ENCODE measurements at regions not wholly inside any gene's neighbourhood (a gene's known extent, or its start where the extent isn't known, plus 50 kb on each side); places are given as distances from the start of the nearest gene placed in this dataset.

GRCh38 chr13:50238922-50239321 is 223.7 kb downstream of the KCNRG start:
- Histone ChIP-seq H3K4me1 (peaks cover 0 to 21% (median 8%) of the 10 kb centered on the region in 6 donors), H3K27ac (no peak overlapping the region), H3K4me3 (no peak overlapping the region), H3K36me3 (no peaks in the 10 kb centered on the region), H3K27me3 (replicated peaks in 1 of 7) (no peaks in the 10 kb centered on the region), H3K9me3 (peaks cover 0 to 2% (median 0%) of the 10 kb centered on the region in 8 donors)
- DNase-seq = no peak
- no peak for TF ChIP-seq POLR2A (IDR thresholded peaks at IDR 0.05)
- no peak for TF ChIP-seq POLR2AphosphoS5 (IDR thresholded peaks at IDR 0.05)
- TF ChIP-seq, protein P1, sequence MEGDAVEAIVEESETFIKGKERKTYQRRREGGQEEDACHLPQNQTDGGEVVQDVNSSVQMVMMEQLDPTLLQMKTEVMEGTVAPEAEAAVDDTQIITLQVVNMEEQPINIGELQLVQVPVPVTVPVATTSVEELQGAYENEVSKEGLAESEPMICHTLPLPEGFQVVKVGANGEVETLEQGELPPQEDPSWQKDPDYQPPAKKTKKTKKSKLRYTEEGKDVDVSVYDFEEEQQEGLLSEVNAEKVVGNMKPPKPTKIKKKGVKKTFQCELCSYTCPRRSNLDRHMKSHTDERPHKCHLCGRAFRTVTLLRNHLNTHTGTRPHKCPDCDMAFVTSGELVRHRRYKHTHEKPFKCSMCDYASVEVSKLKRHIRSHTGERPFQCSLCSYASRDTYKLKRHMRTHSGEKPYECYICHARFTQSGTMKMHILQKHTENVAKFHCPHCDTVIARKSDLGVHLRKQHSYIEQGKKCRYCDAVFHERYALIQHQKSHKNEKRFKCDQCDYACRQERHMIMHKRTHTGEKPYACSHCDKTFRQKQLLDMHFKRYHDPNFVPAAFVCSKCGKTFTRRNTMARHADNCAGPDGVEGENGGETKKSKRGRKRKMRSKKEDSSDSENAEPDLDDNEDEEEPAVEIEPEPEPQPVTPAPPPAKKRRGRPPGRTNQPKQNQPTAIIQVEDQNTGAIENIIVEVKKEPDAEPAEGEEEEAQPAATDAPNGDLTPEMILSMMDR (IDR thresholded peaks at IDR 0.05 in 8 of 11, conservative IDR thresholded peaks at IDR 0.05 in 3 of 11) = no peak
- intact Hi-C loops (cut with DNase I; ENCODE audit: low total_unique reads) = no loop called here
- WGBS, 5 donors = 87 to 96% (median 93%) methylated on average over 1 of the region's 1 CpG

DNA sequence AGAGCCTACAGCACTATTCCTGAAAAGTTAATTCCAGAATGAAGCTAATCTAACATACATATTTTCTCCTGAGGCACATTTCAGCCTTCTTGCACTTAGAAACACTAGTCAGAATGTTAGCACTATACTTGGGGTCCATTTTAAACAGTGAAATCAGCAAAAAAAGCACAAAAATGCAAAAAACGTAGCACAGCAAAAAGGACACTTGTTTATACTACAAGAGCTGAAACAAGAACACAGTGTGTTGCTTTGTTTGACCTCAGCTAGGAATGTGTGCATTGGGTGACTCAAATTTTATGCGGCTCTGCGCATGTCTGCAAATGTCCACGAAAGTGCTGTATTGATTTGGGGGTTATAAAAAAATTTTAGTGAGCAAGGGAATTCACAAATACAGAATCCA is 226.2 kb downstream of the KCNRG start:
- Histone ChIP-seq H3K27me3 (replicated peaks in 1 of 7) (no peaks in the 10 kb centered on the region), H3K27ac (no peak overlapping the region), H3K9me3 (no peaks in the 10 kb centered on the region), H3K4me1 (peaks cover 5 to 29% (median 19%) of the 10 kb centered on the region in 6 donors), H3K4me3 (no peak overlapping the region), H3K36me3 (no peaks in the 10 kb centered on the region)
- no peak for DNase-seq
- TF ChIP-seq POLR2AphosphoS5 (IDR thresholded peaks at IDR 0.05) (no peak), POLR2A (IDR thresholded peaks at IDR 0.05) (no peak)
- TF ChIP-seq, protein P1 (IDR thresholded peaks at IDR 0.05 in 8 of 11, conservative IDR thresholded peaks at IDR 0.05 in 3 of 11) = no peak
- intact Hi-C loops (cut with DNase I; ENCODE audit: low total_unique reads) = no loop called here
- 89 to 95% (median 94%) methylated on average over 4 of the region's 4 CpGs for WGBS, 5 donors

DNA sequence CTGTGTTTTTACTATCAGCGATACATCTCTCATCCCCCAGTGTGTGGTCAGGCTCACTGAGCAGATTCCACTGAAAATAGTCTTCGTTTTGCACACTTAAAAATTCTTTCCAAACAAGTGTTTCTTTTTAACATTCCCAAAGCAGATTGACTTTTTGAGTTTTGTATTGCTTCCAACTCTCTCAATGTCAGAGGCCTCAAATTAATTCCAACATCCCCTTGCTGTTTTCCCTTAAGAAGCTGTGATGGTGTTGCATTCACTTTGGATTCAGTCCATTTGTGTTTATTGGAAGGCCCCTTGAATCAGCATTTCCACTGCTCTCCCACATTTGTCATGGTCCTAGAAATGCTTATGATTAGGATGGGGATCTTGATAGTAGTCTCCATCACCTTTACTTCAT is 228.7 kb downstream of the KCNRG start:
- Histone ChIP-seq H3K36me3 (no peaks in the 10 kb centered on the region), H3K27ac (no peak overlapping the region), H3K9me3 (no peaks in the 10 kb centered on the region), H3K4me1 (peaks cover 6 to 24% (median 13%) of the 10 kb centered on the region in 6 donors), H3K27me3 (replicated peaks in 1 of 7) (no peaks in the 10 kb centered on the region), H3K4me3 (no peak overlapping the region)
- TF ChIP-seq POLR2AphosphoS5 (IDR thresholded peaks at IDR 0.05) (no peak), POLR2A (IDR thresholded peaks at IDR 0.05) (no peak)
- TF ChIP-seq, protein P1 (IDR thresholded peaks at IDR 0.05 in 8 of 11, conservative IDR thresholded peaks at IDR 0.05 in 3 of 11) = no peak
- DNase-seq = no peak
- WGBS, 5 donors = 70 to 93% (median 86%) methylated on average over 2 of the region's 2 CpGs
- intact Hi-C loops (cut with DNase I; ENCODE audit: low total_unique reads) = no loop called here

GRCh38 chr13:50244355-50244712 is 229.1 kb downstream of the KCNRG start:
- Histone ChIP-seq H3K4me3 (no peak overlapping the region), H3K27ac (peak overlapping the region in 2 of 8 donors; percentile 3 to 15), H3K9me3 (no peaks in the 10 kb centered on the region), H3K4me1 (peaks cover 8 to 27% (median 14%) of the 10 kb centered on the region in 6 donors), H3K36me3 (no peaks in the 10 kb centered on the region), H3K27me3 (replicated peaks in 1 of 7) (no peaks in the 10 kb centered on the region)
- intact Hi-C loops (cut with DNase I; ENCODE audit: low total_unique reads) = no loop called here
- TF ChIP-seq POLR2A (IDR thresholded peaks at IDR 0.05) (no peak), POLR2AphosphoS5 (IDR thresholded peaks at IDR 0.05) (no peak)
- TF ChIP-seq, protein P1 (IDR thresholded peaks at IDR 0.05 in 8 of 11, conservative IDR thresholded peaks at IDR 0.05 in 3 of 11) = no peak
- 51 to 68% (median 58%) methylated on average over 6 of the region's 6 CpGs for WGBS, 5 donors
- no peak for DNase-seq
